ENCODE measurements at regions not wholly inside any gene's neighbourhood (a gene's known extent, or its start where the extent isn't known, plus 50 kb on each side); places are given as distances from the start of the nearest gene placed in this dataset.

DNA sequence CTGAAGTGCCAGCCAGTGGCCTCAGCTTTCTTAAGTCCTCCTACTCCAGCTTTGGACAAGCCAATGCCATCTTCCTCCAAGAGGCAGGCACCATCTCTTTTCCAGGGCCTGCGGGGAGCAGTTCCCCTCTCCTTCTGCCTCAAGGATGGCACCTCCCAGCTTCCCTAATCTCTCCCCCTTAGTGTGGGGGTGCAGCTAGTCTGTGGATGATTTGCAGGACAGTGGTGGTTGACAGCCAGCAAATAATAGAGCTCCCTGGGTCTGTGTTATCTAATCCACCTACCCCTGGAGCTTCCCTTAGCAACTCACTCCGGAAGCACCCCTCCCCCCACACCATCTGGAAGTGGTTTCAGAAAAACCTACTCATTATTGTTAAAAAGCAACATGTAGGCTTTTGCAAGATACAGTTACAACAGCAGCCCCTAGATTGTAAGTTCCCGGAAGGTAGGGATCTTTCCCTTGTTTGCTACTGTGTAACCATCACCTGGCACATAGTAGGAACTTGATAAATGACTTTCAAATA lies 247.1 kb downstream of the BCOR start:
- H3K9me3 ChIP-seq (ENCODE audit: low read length): no peaks in the 10 kb centered on the region
- no peaks in the 10 kb centered on the region for H4K20me1 ChIP-seq (ENCODE audit: insufficient read depth, low read depth, low read length)
- no peaks in the 10 kb centered on the region for H3K79me2 ChIP-seq (ENCODE audit: low read length)
- DNase-seq: no peak
- no peak overlapping the region for H3K4me3 ChIP-seq (ENCODE audit: low read length)
- no peak overlapping the region for H3K27ac ChIP-seq (ENCODE audit: low read length)
- H3K27me3 ChIP-seq (ENCODE audit: low read length): no peaks in the 10 kb centered on the region
- no peak overlapping the region for H3K9ac ChIP-seq (ENCODE audit: low read length)
- no peak overlapping the region for H2AFZ ChIP-seq (ENCODE audit: low read length)
- H3K4me1 ChIP-seq (ENCODE audit: low read length): peaks cover 4% of the 10 kb centered on the region; the same call in 1 of the 2 replicates
- no peaks in the 10 kb centered on the region for H3K36me3 ChIP-seq (ENCODE audit: insufficient read depth, low read length)
- H3K9me2 ChIP-seq (replicated peaks; ENCODE audit: insufficient read depth, low read length): no peaks in the 10 kb centered on the region
- H3K4me2 ChIP-seq (ENCODE audit: low read depth, low read length, poor library complexity, severe bottlenecking): no peak overlapping the region

DNA sequence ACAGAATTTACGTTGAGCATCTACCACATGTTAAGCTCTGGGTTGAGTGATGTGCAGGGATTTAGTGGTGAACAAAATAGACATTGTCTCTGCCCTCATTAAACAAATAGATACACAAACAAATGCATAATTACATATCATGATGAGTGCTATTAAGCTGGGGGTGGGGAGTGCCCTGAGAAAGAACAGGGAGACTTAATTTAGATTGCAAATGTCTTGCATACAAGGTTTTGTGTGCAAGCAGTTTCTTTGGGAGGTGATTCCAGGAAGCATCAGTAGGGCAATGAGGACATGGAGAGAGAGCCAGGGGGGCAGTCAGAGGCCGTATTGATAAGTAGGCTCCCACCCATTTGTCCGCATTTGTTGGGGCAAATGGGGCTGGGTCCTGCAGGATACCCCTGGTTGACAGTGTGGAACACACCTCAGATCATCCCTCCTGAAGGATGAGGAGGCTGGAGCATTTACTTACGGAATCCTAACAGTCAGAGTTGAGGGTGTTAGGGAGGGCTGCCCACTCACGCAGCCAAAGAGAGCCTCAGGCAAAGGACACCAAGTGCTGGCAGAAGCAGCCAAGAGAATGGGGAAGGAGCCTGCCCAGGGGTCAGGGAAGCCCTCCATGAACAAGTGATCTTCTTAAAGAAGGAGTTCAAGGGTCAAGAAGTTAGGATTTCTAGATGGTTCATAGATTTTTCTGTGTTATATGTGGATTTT lies 245.9 kb downstream of the BCOR start:
- Histone ChIP-seq H3K36me3 (ENCODE audit: insufficient read depth, low read length) (no peaks in the 10 kb centered on the region), H3K79me2 (ENCODE audit: low read length) (no peaks in the 10 kb centered on the region), H3K9me3 (ENCODE audit: low read length) (no peaks in the 10 kb centered on the region), H3K27ac (ENCODE audit: low read length) (no peak overlapping the region), H3K4me2 (ENCODE audit: low read depth, low read length, poor library complexity, severe bottlenecking) (no peak overlapping the region), H2AFZ (ENCODE audit: low read length) (no peak overlapping the region), H4K20me1 (ENCODE audit: insufficient read depth, low read depth, low read length) (no peaks in the 10 kb centered on the region), H3K4me1 (ENCODE audit: low read length) (peaks cover 6% of the 10 kb centered on the region; the same call in 1 of the 2 replicates), H3K27me3 (ENCODE audit: low read length) (no peaks in the 10 kb centered on the region), H3K9me2 (replicated peaks; ENCODE audit: insufficient read depth, low read length) (no peaks in the 10 kb centered on the region), H3K9ac (ENCODE audit: low read length) (no peak overlapping the region), H3K4me3 (ENCODE audit: low read length) (no peak overlapping the region)
- no peak for DNase-seq

DNA sequence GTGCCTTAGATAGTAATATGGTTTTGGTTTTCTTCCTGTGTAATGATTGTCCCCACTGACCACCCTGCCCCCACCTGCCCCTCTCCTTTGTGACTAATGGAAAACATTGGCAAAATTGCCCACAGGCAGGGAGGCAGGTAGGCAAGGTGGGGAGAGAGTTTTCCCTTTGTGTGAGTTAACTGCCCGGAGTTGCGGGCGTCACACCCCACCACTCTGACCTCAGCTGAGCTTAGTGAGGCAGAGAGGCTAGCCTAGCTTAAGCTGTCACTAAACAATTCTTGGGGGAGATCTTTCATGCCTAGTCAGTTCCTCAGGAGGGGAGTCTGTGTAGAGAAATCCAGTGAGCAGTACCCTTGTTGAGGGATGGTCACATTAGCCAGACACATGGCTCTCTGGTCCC lies 245.3 kb downstream of the BCOR start:
- H3K9me3 ChIP-seq (ENCODE audit: low read length): no peaks in the 10 kb centered on the region
- no peaks in the 10 kb centered on the region for H3K9me2 ChIP-seq (replicated peaks; ENCODE audit: insufficient read depth, low read length)
- DNase-seq: no peak
- no peak overlapping the region for H2AFZ ChIP-seq (ENCODE audit: low read length)
- H3K4me3 ChIP-seq (ENCODE audit: low read length): no peak overlapping the region
- H3K27ac ChIP-seq (ENCODE audit: low read length): no peak overlapping the region
- H3K9ac ChIP-seq (ENCODE audit: low read length): no peak overlapping the region
- peaks cover 6% of the 10 kb centered on the region; the same call in 1 of the 2 replicates for H3K4me1 ChIP-seq (ENCODE audit: low read length)
- H3K79me2 ChIP-seq (ENCODE audit: low read length): no peaks in the 10 kb centered on the region
- H3K36me3 ChIP-seq (ENCODE audit: insufficient read depth, low read length): no peaks in the 10 kb centered on the region
- H3K27me3 ChIP-seq (ENCODE audit: low read length): no peaks in the 10 kb centered on the region
- H3K4me2 ChIP-seq (ENCODE audit: low read depth, low read length, poor library complexity, severe bottlenecking): no peak overlapping the region
- no peaks in the 10 kb centered on the region for H4K20me1 ChIP-seq (ENCODE audit: insufficient read depth, low read depth, low read length)

DNA sequence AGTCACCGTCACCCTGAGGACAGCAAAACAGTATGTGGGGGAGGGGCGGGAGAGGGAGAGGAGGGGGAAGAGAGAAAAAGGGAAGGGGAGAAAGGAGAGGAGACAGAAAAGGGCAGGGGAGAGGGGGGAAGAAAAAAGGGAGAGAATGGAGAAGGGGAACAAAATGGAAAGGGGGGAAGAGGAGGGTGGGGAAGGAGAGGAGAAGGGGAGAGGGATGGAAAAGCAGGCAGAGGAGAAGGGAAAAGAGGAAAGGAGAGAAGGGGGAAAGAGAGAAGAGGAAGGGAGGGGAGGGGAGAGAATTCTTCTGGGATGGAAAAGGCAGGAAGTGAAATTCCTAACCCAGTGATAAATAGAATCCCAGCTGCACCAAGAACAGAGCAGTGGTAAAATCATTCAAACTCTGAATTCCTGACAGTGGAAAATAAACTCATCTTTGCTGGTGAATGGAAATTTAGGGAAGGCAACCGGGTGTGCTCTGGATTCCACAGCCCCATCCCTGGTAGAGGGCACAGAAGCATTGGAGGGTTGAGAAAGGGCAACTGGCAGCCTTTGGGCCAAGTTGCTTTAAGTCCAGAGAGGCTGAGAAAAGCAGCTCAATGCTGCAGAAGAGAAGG lies 244.2 kb downstream of the BCOR start:
- H3K27me3 ChIP-seq (ENCODE audit: low read length): no peaks in the 10 kb centered on the region
- H3K79me2 ChIP-seq (ENCODE audit: low read length): no peaks in the 10 kb centered on the region
- H3K4me2 ChIP-seq (ENCODE audit: low read depth, low read length, poor library complexity, severe bottlenecking): no peak overlapping the region
- no peak overlapping the region for H3K9ac ChIP-seq (ENCODE audit: low read length)
- H3K9me2 ChIP-seq (replicated peaks; ENCODE audit: insufficient read depth, low read length): no peaks in the 10 kb centered on the region
- H2AFZ ChIP-seq (ENCODE audit: low read length): no peak overlapping the region
- H3K4me1 ChIP-seq (ENCODE audit: low read length): peaks cover 6% of the 10 kb centered on the region; the same call in 1 of the 2 replicates
- H3K9me3 ChIP-seq (ENCODE audit: low read length): no peaks in the 10 kb centered on the region
- H3K27ac ChIP-seq (ENCODE audit: low read length): no peak overlapping the region
- no peaks in the 10 kb centered on the region for H4K20me1 ChIP-seq (ENCODE audit: insufficient read depth, low read depth, low read length)
- H3K36me3 ChIP-seq (ENCODE audit: insufficient read depth, low read length): no peaks in the 10 kb centered on the region
- H3K4me3 ChIP-seq (ENCODE audit: low read length): no peak overlapping the region
- no peak for DNase-seq

DNA sequence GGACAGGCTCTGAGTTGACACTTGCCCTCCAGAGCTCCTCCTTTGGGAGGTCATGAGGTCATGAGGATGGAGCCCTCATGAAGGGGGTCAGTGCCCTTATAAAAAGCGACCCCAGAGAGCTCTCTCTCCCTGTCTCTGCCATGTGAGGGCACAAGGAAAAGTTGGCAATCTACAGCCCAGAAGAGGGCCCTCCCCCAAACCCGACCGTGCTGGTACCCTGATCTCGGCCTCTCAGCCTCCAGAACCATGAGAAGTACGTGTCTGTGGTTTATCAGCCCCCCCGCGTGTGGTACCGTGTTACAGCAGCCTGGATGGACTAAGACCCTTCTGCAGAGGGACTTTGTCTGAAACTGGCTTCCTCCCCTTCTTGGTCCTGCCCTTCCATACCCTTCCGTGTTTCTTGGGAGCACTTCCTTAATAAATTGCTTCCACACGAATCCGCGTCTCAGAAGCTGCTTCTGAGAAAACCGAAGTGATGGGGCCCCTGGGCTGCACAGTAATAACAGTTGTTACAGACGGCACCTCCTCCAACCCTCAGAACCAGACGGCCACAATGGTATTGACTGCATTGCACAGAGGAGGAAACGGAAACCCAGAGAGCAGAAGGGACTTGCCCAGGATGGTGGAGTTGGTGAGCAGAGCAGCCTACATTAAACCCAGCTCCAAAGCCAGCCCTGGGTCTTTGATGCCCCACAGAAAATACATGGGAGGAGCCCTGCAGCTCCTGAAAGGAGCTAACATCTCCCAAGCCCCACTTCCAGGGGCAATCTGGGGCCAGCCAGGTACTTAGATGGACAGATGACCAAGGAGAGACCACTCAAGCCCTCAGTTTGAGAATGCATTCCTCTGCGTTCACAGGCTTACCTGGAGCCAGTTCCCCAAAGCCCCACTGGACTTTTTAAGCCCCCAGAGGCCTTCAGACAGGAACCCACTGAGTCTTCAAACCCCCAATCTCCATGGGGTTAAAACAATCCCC lies 242.7 kb downstream of the BCOR start:
- Histone ChIP-seq H3K4me3 (ENCODE audit: low read length) (no peak overlapping the region), H3K9me3 (ENCODE audit: low read length) (no peaks in the 10 kb centered on the region), H2AFZ (ENCODE audit: low read length) (no peak overlapping the region), H3K9me2 (replicated peaks; ENCODE audit: insufficient read depth, low read length) (no peaks in the 10 kb centered on the region), H3K4me1 (ENCODE audit: low read length) (peaks cover 8% of the 10 kb centered on the region), H3K9ac (ENCODE audit: low read length) (no peak overlapping the region), H3K4me2 (ENCODE audit: low read depth, low read length, poor library complexity, severe bottlenecking) (no peak overlapping the region), H3K79me2 (ENCODE audit: low read length) (no peaks in the 10 kb centered on the region), H3K27me3 (ENCODE audit: low read length) (no peaks in the 10 kb centered on the region), H3K27ac (ENCODE audit: low read length) (no peak overlapping the region), H4K20me1 (ENCODE audit: insufficient read depth, low read depth, low read length) (no peaks in the 10 kb centered on the region), H3K36me3 (ENCODE audit: insufficient read depth, low read length) (no peaks in the 10 kb centered on the region)
- no peak for DNase-seq

DNA sequence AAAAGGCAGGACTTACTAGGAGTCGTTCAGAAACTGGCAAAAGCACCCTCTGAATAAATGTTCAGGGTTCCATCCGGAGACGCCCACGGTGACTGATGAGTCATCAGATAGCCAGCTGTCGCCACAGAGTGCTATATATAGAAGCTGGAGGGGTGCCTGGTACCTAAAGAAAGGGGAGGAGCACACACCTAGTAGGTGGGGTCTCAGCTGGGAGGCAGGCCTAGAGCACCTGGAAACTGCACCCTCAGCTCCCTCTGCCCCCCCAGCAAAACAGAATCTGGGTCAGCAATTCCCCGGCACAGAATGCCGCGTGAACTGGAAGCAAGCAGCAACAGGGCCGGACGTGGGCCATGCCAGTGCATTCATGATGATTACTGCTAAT lies 242.0 kb downstream of the BCOR start:
- Histone ChIP-seq H4K20me1 (ENCODE audit: insufficient read depth, low read depth, low read length) (no peaks in the 10 kb centered on the region), H3K4me1 (ENCODE audit: low read length) (peaks cover 15% of the 10 kb centered on the region), H2AFZ (ENCODE audit: low read length) (no peak overlapping the region), H3K9me3 (ENCODE audit: low read length) (no peaks in the 10 kb centered on the region), H3K27me3 (ENCODE audit: low read length) (no peaks in the 10 kb centered on the region), H3K79me2 (ENCODE audit: low read length) (no peaks in the 10 kb centered on the region), H3K27ac (ENCODE audit: low read length) (no peak overlapping the region), H3K9ac (ENCODE audit: low read length) (no peak overlapping the region), H3K36me3 (ENCODE audit: insufficient read depth, low read length) (no peaks in the 10 kb centered on the region), H3K4me3 (ENCODE audit: low read length) (no peak overlapping the region), H3K9me2 (replicated peaks; ENCODE audit: insufficient read depth, low read length) (no peaks in the 10 kb centered on the region), H3K4me2 (ENCODE audit: low read depth, low read length, poor library complexity, severe bottlenecking) (no peak overlapping the region)
- peak; percentile 45 for DNase-seq

DNA sequence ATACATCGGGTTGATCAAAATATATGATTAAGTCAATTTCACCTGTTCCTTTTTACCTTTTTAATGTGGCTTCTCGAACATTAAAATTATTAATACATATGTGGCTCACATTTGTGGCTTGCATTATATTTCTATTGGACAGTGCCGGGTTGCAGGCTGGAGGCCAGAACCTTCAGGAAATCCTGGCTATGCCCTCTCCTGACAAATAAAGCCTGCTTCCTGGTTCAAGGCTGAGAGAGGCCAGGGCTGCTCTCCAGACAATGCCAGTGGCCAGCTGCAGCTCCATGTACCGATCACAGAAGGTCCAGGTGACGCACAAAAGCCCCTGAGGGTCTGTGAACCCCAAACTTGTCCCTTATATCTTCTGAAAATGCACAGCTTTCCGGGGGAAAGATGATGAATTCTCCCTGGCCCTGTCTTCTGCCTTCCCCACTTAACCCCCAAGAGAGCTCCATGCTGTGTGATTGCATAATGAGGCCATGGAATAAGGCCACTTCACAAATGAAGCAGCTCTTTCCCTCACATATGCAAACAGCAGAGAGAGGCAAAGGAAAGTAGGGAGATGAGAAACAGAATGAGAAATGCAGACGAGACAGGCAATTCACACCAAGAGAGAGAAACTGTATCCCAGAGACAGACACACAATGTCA lies 241.2 kb downstream of the BCOR start:
- no peak overlapping the region for H2AFZ ChIP-seq (ENCODE audit: low read length)
- peaks cover 16% of the 10 kb centered on the region for H3K4me1 ChIP-seq (ENCODE audit: low read length)
- no peaks in the 10 kb centered on the region for H3K36me3 ChIP-seq (ENCODE audit: insufficient read depth, low read length)
- no peak overlapping the region for H3K27ac ChIP-seq (ENCODE audit: low read length)
- no peak overlapping the region for H3K9ac ChIP-seq (ENCODE audit: low read length)
- H3K4me2 ChIP-seq (ENCODE audit: low read depth, low read length, poor library complexity, severe bottlenecking): no peak overlapping the region
- DNase-seq: no peak
- H3K4me3 ChIP-seq (ENCODE audit: low read length): no peak overlapping the region
- no peaks in the 10 kb centered on the region for H4K20me1 ChIP-seq (ENCODE audit: insufficient read depth, low read depth, low read length)
- no peaks in the 10 kb centered on the region for H3K9me2 ChIP-seq (replicated peaks; ENCODE audit: insufficient read depth, low read length)
- no peaks in the 10 kb centered on the region for H3K79me2 ChIP-seq (ENCODE audit: low read length)
- no peaks in the 10 kb centered on the region for H3K9me3 ChIP-seq (ENCODE audit: low read length)
- no peaks in the 10 kb centered on the region for H3K27me3 ChIP-seq (ENCODE audit: low read length)

Data from Karpas-422 (cell line).